ENCODE measurements at regions not wholly inside any gene's neighbourhood (a gene's known extent, or its start where the extent isn't known, plus 50 kb on each side); places are given as distances from the start of the nearest gene placed in this dataset.
A peak's percentile ranks its signal among the peaks of the same experiment; 100 is the strongest.
"Not testable (repeated sequence)": the region's sequence is repeated elsewhere in the genome, so short reads cannot be mapped to it uniquely, and the experiment has no call there.

DNA sequence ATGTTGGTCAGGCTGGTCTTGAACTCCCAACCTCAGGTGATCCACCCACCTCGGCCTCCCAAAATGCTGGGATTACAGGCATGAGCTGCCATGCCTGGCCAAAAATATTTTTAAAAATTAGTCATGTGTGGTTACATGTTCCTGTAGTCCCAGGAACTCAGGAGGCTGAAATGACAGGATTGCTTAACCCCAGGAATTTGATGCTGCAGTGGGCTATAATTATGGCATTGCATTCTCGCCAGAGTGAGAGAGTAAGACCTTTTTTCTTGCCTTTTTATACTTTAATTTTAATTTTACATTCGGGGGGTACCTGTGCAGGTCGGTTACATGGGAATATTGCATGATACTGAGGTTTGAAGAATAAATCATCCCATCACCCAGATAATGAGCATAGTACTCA is 86.6 kb upstream of the ZNF92 start:
- Histone ChIP-seq H3K9me3 (ENCODE audit: insufficient read depth, low read length) (no peaks in the 10 kb centered on the region), H3K4me1 (ENCODE audit: insufficient read depth, insufficient read length) (no peaks in the 10 kb centered on the region), H3K9ac (ENCODE audit: insufficient read length, low read depth) (no peak overlapping the region), H3K36me3 (ENCODE audit: insufficient read depth, insufficient read length, low read length) (no peaks in the 10 kb centered on the region), H3K4me3 (ENCODE audit: insufficient read length, low read depth) (no peak overlapping the region), H3K27me3 (ENCODE audit: insufficient read depth, insufficient read length) (no peaks in the 10 kb centered on the region)
- no peak for TF ChIP-seq ZNF274 (IDR thresholded peaks at IDR 0.05; ENCODE audit: low read depth, low read length)
- TF ChIP-seq YY1 (IDR thresholded peaks at IDR 0.05; ENCODE audit: insufficient read depth, insufficient read length) = no peak
- TF ChIP-seq SUZ12 (IDR thresholded peaks at IDR 0.05; ENCODE audit: extremely low read depth, insufficient read depth, insufficient read length) = no peak
- DNase-seq (ENCODE audit: low read depth, low spot score) = no peak

DNA sequence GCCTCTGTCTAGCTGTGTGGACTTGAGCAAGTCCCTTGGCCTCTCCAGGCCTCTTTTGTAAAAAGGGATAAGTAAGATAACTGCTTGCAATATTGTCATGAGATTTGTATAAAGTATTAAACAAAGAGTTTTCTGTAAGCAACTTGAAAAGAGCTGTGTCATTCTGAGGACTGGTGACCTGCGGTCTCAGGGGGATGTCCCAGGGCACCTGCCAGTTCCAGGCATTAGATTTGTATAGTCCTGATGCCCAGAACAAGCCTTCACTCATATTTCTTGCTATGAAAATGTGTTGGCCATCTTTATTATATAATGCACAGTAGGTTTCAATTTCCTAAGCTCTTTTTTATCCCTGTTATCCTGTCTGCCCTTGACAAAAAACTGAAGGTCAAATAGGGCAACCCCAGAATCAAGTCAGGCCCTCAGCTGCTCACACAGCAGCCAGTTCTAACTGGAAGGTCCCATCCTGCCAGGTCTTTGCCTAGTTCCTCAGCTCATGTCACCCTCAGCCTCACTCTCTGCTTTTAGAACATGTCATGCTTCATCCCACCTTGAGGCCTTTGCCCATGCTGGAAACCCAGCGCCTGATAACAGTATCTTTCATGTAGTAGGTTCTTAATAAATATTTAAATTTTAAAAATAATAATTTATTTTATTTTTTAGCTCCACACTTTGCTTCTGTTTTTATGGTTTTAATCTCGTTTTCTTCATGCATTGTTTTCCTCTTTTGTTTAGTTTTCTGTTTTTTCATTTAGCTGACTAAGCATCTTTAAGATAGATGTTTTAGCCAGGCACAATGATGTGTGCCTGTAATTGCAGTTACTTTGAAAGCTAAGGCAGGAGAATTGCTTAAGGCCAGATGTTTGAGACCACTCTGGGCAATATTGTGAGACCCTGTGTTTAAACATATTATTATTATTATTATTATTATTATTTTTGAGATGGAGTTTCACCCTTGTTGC is 87.5 kb upstream of the ZNF92 start:
- H3K27me3 ChIP-seq (ENCODE audit: insufficient read depth, insufficient read length) = no peaks in the 10 kb centered on the region
- DNase-seq (ENCODE audit: low read depth, low spot score) = no peak
- no peak overlapping the region for H3K4me3 ChIP-seq (ENCODE audit: insufficient read length, low read depth)
- TF ChIP-seq SUZ12 (IDR thresholded peaks at IDR 0.05; ENCODE audit: extremely low read depth, insufficient read depth, insufficient read length) = no peak
- no peaks in the 10 kb centered on the region for H3K4me1 ChIP-seq (ENCODE audit: insufficient read depth, insufficient read length)
- no peaks in the 10 kb centered on the region for H3K9me3 ChIP-seq (ENCODE audit: insufficient read depth, low read length)
- no peaks in the 10 kb centered on the region for H3K36me3 ChIP-seq (ENCODE audit: insufficient read depth, insufficient read length, low read length)
- no peak overlapping the region for H3K9ac ChIP-seq (ENCODE audit: insufficient read length, low read depth)

DNA sequence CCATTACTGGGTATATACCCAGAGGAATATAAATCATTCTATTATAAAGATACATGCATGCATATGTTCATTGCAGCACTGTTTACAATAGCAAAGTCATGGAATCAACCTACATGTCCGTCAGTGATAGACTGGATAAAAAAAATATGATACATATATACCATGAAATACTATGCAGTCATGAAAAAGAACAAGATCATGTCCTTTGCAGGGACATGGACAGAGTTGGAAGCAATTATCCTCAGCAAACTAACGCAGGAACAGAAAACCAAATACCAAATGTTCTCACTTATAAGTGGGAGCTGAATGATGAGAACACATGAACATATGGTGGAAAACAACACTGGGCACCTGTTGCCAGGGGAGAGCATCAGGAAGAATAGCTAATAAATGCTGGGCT is 88.4 kb upstream of the ZNF92 start:
- not testable (repeated sequence) for H3K9ac ChIP-seq (ENCODE audit: insufficient read length, low read depth); H3K9me3 ChIP-seq (ENCODE audit: insufficient read depth, low read length); DNase-seq (ENCODE audit: low read depth, low spot score); H3K36me3 ChIP-seq (ENCODE audit: insufficient read depth, insufficient read length, low read length); H3K27me3 ChIP-seq (ENCODE audit: insufficient read depth, insufficient read length); H3K4me1 ChIP-seq (ENCODE audit: insufficient read depth, insufficient read length); H3K4me3 ChIP-seq (ENCODE audit: insufficient read length, low read depth)

DNA sequence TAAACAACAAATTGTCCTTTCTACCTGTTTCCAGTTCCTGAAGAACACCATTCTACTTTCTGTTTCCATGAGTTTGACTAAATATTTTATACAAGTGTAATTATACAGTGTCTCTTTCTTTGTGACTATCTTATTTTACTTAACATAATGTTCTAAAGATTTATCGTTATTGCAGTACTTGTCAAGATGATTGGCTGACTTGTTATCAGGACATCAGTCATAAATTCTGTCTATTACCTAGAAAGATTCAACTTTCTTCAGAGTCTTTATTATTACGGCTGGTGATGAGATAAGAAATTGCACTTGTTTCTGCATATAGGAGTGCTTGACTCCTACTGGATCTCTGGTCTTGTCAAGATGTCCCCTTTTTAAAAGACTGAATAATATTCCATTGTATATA is 93.9 kb upstream of the ZNF92 start:
- no peak overlapping the region for H3K4me3 ChIP-seq (ENCODE audit: insufficient read length, low read depth)
- no peaks in the 10 kb centered on the region for H3K27me3 ChIP-seq (ENCODE audit: insufficient read depth, insufficient read length)
- TF ChIP-seq ZNF274 (IDR thresholded peaks at IDR 0.05; ENCODE audit: low read depth, low read length) = no peak
- no peak for TF ChIP-seq YY1 (IDR thresholded peaks at IDR 0.05; ENCODE audit: insufficient read depth, insufficient read length)
- no peak for TF ChIP-seq SUZ12 (IDR thresholded peaks at IDR 0.05; ENCODE audit: extremely low read depth, insufficient read depth, insufficient read length)
- no peak for DNase-seq (ENCODE audit: low read depth, low spot score)
- H3K9ac ChIP-seq (ENCODE audit: insufficient read length, low read depth) = no peak overlapping the region
- H3K36me3 ChIP-seq (ENCODE audit: insufficient read depth, insufficient read length, low read length) = no peaks in the 10 kb centered on the region
- 0 out of 2 replicates have a peak, but pooled peaks cover 1% of the 10 kb centered on the region for H3K9me3 ChIP-seq (ENCODE audit: insufficient read depth, low read length)
- no peaks in the 10 kb centered on the region for H3K4me1 ChIP-seq (ENCODE audit: insufficient read depth, insufficient read length)

DNA sequence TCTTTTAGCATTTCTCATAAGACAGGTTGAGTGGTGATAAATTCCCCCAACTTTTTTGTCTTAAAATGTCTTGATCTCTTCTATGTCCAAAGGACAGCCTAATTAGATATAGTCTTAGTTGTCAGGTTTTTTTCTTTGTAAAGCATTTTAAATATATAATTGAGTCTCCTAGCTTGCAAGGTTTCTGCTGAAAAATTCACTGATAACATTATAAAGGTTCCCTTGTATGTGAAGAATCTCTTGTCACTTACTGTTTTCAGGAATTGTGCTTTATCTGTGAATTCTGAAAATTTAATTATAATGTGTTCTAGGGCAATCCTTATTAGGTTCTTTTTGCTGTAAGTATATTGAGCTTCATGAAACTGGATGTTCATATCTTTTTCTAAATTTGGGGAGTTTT is 96.8 kb upstream of the ZNF92 start:
- Histone ChIP-seq H3K9me3 (ENCODE audit: insufficient read depth, low read length) (0 out of 2 replicates have a peak, but pooled peaks cover 6% of the 10 kb centered on the region), H3K4me1 (ENCODE audit: insufficient read depth, insufficient read length) (no peaks in the 10 kb centered on the region), H3K9ac (ENCODE audit: insufficient read length, low read depth) (no peak overlapping the region), H3K4me3 (ENCODE audit: insufficient read length, low read depth) (no peak overlapping the region), H3K27me3 (ENCODE audit: insufficient read depth, insufficient read length) (no peaks in the 10 kb centered on the region), H3K36me3 (ENCODE audit: insufficient read depth, insufficient read length, low read length) (no peaks in the 10 kb centered on the region)
- TF ChIP-seq ZNF274 (IDR thresholded peaks at IDR 0.05; ENCODE audit: low read depth, low read length) (no peak), SUZ12 (IDR thresholded peaks at IDR 0.05; ENCODE audit: extremely low read depth, insufficient read depth, insufficient read length) (no peak), YY1 (IDR thresholded peaks at IDR 0.05; ENCODE audit: insufficient read depth, insufficient read length) (no peak)
- no peak for DNase-seq (ENCODE audit: low read depth, low spot score)

DNA sequence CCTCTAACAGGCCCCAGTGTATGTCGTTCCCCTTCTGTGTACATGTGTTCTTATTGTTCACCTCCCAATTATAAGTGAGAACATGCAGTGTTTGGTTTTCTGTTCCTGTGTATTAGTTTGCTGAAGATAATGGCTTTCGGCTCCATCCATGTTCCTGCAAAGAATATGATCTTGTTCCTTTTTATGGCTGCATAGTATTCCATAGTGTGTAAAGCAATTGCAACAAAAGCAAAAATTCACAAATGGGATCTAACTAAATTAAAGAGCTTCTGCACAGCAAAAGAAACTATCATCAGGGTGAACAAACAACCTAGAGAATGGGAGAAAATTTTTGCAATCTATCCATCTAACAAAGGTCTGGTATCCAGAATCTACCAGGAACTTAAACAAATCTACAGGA is 102.2 kb upstream of the ZNF92 start:
- DNase-seq (ENCODE audit: low read depth, low spot score); H3K4me3 ChIP-seq (ENCODE audit: insufficient read length, low read depth); H3K4me1 ChIP-seq (ENCODE audit: insufficient read depth, insufficient read length); H3K9ac ChIP-seq (ENCODE audit: insufficient read length, low read depth); H3K36me3 ChIP-seq (ENCODE audit: insufficient read depth, insufficient read length, low read length): not testable (repeated sequence)
- peaks cover 11% of the 10 kb centered on the region; the same call in 1 of the 2 replicates for H3K9me3 ChIP-seq (ENCODE audit: insufficient read depth, low read length)
- peaks cover 23% of the 10 kb centered on the region for H3K27me3 ChIP-seq (ENCODE audit: insufficient read depth, insufficient read length)

DNA sequence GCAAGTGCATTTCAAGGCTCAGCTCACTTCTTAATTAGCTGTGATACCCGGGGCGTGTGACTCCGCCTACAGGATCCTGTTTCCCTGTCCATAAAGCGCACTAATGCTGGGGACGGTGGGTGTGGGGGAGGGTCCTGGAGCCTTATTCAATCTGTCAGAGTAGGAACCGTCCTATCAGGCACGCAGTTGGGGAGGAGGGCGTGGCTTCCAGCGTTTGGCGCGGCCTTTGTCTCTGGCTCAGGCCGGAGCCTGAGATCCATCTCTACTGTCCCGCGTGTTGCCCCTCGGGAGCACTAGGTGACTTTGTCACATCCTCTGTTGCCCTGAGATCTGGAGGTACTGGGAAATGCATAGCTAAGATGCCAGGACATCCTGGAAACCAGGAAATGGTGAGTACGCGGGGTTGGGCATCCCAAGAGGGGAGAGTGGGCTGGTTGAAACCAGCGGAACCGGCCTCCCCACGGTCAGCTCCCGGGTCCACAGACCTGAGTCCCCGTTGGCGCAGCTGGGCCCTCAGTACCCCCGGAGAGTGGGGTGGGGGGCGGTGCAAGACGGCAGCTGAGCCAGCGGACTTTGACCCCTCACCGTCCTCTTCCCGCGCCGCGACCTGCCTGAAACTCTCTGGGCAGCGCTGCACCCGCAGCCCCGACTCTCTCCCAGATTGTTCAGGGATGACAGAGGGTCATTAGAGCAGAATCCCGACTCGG is 104.4 kb upstream of the ZNF92 start:
- H3K4me3 ChIP-seq (ENCODE audit: insufficient read length, low read depth) = peak overlapping the region; percentile 80
- peaks cover 6% of the 10 kb centered on the region for H3K4me1 ChIP-seq (ENCODE audit: insufficient read depth, insufficient read length)
- no peak for TF ChIP-seq ZNF274 (IDR thresholded peaks at IDR 0.05; ENCODE audit: low read depth, low read length)
- no peak for TF ChIP-seq YY1 (IDR thresholded peaks at IDR 0.05; ENCODE audit: insufficient read depth, insufficient read length)
- no peak for TF ChIP-seq SUZ12 (IDR thresholded peaks at IDR 0.05; ENCODE audit: extremely low read depth, insufficient read depth, insufficient read length)
- H3K36me3 ChIP-seq (ENCODE audit: insufficient read depth, insufficient read length, low read length) = no peaks in the 10 kb centered on the region
- peaks cover 5% of the 10 kb centered on the region; the same call in 1 of the 2 replicates for H3K9me3 ChIP-seq (ENCODE audit: insufficient read depth, low read length)
- H3K27me3 ChIP-seq (ENCODE audit: insufficient read depth, insufficient read length) = peaks cover 23% of the 10 kb centered on the region
- peak overlapping the region; percentile 79 for H3K9ac ChIP-seq (ENCODE audit: insufficient read length, low read depth)
- peak; percentile 98 for DNase-seq (ENCODE audit: low read depth, low spot score)
